HepG2 (cell line): ENCODE measurements at regions not wholly inside any gene's neighbourhood (a gene's known extent, or its start where the extent isn't known, plus 50 kb on each side); places are given as distances from the start of the nearest gene placed in this dataset.

Experiments
- FOXP1 ChIP-seq, 2 experiments: fragments of 450-650 bp in 1 of 2; IDR thresholded peaks; 2 replicates each; pipeline ENCODE4 v1.6.1; 2017 to 2018; ENCODE audit warnings: antibody characterized with exemption in 1 of 2
- NR2F1 ChIP-seq, 2 experiments: fragments of 450-650 bp in 1 of 2; formaldehyde crosslinking in 1 of 2; IDR thresholded peaks; 2 replicates each; pipeline versions ENCODE4 v1.5.0 to v1.6.1; 2016 to 2020; ENCODE audit warnings: mild to moderate bottlenecking in 1 of 2, missing compliant biosample characterization in 1 of 2, missing genetic modification reagents in 1 of 2, moderate library complexity in 1 of 2
- ZNF143 ChIP-seq: sonication (generic); formaldehyde crosslinking; IDR thresholded peaks from 2 replicates; pipeline ENCODE4 v1.4.0; 2020; ENCODE audit warnings: missing genetic modification reagents
- ZNF496 ChIP-seq: sonication (generic); formaldehyde crosslinking; IDR thresholded peaks from 2 replicates; pipeline ENCODE4 v1.8.1; 2023; ENCODE audit warnings: mild to moderate bottlenecking, moderate library complexity, missing genetic modification reagents; ENCODE audit not compliant: insufficient replicate concordance
- ZNF790 ChIP-seq: sonication (generic); formaldehyde crosslinking; IDR thresholded peaks from 2 replicates; pipeline ENCODE4 v1.8.0; 2022; ENCODE audit warnings: missing genetic modification reagents, mild to moderate bottlenecking, borderline replicate concordance
- TF ChIP-seq, protein P1 (sequence below): sonication (generic); formaldehyde crosslinking; IDR thresholded peaks from 2 replicates; pipeline ENCODE4 v1.5.1; 2020; ENCODE audit warnings: mild to moderate bottlenecking, missing genetic modification reagents, borderline replicate concordance
- TF ChIP-seq, protein P2 (sequence below): IDR thresholded peaks from 2 replicates; pipeline ENCODE4 v1.4.0; 2020; ENCODE audit warnings: mild to moderate bottlenecking, missing genetic modification reagents
- TF ChIP-seq, protein P3 (sequence below): sonication (generic); formaldehyde crosslinking; IDR thresholded peaks from 2 replicates; pipeline ENCODE4 v1.4.0; 2020; ENCODE audit warnings: missing genetic modification reagents, borderline replicate concordance
- TF ChIP-seq, protein P4 (sequence below), 2 experiments: sonication (generic) in 1 of 2; formaldehyde crosslinking in 1 of 2; IDR thresholded peaks; 2 replicates each; pipeline versions ENCODE4 v1.6.1 to v1.9.0; 2014 to 2022; ENCODE audit warnings: antibody characterized with exemption in 1 of 2, borderline replicate concordance in 1 of 2, inconsistent platforms in 1 of 2, low read depth in 1 of 2, missing genetic modification reagents in 1 of 2
- TF ChIP-seq, protein P5 (sequence below): sonication (generic); formaldehyde crosslinking; IDR thresholded peaks from 2 replicates; pipeline ENCODE4 v1.5.0; 2020; ENCODE audit warnings: missing genetic modification reagents

DNA sequence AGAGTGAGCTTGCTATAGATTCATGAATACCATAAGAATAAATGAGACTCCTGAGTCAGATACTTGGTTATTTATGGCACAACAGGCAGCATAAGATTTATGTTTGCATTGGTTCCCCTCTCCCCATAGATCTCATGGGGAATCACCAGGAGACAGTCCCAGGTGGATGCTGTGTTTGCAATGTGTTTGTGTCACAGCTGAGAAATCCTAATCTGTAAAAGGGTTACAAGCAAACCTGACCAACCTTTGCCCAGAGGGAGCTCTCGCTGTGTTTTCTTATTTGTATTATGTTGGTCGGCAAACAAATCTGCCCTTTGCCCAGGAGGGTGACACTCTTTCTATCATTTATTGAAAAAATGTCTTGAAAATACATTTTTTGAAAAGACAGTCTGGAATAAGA is 236.2 kb downstream of the ZPLD1 start (continued):
- TF ChIP-seq, protein P1, sequence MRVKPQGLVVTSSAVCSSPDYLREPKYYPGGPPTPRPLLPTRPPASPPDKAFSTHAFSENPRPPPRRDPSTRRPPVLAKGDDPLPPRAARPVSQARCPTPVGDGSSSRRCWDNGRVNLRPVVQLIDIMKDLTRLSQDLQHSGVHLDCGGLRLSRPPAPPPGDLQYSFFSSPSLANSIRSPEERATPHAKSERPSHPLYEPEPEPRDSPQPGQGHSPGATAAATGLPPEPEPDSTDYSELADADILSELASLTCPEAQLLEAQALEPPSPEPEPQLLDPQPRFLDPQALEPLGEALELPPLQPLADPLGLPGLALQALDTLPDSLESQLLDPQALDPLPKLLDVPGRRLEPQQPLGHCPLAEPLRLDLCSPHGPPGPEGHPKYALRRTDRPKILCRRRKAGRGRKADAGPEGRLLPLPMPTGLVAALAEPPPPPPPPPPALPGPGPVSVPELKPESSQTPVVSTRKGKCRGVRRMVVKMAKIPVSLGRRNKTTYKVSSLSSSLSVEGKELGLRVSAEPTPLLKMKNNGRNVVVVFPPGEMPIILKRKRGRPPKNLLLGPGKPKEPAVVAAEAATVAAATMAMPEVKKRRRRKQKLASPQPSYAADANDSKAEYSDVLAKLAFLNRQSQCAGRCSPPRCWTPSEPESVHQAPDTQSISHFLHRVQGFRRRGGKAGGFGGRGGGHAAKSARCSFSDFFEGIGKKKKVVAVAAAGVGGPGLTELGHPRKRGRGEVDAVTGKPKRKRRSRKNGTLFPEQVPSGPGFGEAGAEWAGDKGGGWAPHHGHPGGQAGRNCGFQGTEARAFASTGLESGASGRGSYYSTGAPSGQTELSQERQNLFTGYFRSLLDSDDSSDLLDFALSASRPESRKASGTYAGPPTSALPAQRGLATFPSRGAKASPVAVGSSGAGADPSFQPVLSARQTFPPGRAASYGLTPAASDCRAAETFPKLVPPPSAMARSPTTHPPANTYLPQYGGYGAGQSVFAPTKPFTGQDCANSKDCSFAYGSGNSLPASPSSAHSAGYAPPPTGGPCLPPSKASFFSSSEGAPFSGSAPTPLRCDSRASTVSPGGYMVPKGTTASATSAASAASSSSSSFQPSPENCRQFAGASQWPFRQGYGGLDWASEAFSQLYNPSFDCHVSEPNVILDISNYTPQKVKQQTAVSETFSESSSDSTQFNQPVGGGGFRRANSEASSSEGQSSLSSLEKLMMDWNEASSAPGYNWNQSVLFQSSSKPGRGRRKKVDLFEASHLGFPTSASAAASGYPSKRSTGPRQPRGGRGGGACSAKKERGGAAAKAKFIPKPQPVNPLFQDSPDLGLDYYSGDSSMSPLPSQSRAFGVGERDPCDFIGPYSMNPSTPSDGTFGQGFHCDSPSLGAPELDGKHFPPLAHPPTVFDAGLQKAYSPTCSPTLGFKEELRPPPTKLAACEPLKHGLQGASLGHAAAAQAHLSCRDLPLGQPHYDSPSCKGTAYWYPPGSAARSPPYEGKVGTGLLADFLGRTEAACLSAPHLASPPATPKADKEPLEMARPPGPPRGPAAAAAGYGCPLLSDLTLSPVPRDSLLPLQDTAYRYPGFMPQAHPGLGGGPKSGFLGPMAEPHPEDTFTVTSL (CRISPR knock-in tag): peak; percentile 38; the same call in 1 of the 2 replicates
- TF ChIP-seq ZNF790: no peak
- TF ChIP-seq, protein P2, sequence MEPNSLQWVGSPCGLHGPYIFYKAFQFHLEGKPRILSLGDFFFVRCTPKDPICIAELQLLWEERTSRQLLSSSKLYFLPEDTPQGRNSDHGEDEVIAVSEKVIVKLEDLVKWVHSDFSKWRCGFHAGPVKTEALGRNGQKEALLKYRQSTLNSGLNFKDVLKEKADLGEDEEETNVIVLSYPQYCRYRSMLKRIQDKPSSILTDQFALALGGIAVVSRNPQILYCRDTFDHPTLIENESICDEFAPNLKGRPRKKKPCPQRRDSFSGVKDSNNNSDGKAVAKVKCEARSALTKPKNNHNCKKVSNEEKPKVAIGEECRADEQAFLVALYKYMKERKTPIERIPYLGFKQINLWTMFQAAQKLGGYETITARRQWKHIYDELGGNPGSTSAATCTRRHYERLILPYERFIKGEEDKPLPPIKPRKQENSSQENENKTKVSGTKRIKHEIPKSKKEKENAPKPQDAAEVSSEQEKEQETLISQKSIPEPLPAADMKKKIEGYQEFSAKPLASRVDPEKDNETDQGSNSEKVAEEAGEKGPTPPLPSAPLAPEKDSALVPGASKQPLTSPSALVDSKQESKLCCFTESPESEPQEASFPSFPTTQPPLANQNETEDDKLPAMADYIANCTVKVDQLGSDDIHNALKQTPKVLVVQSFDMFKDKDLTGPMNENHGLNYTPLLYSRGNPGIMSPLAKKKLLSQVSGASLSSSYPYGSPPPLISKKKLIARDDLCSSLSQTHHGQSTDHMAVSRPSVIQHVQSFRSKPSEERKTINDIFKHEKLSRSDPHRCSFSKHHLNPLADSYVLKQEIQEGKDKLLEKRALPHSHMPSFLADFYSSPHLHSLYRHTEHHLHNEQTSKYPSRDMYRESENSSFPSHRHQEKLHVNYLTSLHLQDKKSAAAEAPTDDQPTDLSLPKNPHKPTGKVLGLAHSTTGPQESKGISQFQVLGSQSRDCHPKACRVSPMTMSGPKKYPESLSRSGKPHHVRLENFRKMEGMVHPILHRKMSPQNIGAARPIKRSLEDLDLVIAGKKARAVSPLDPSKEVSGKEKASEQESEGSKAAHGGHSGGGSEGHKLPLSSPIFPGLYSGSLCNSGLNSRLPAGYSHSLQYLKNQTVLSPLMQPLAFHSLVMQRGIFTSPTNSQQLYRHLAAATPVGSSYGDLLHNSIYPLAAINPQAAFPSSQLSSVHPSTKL (CRISPR knock-in tag): 0 out of 2 replicates have a peak, but pooled peaks have one; percentile 11
- TF ChIP-seq FOXP1 (IDR thresholded peaks at IDR 0.05): no peak
- peak; percentile 40; the same call in 1 of the 2 replicates for TF ChIP-seq FOXP1 (CRISPR knock-in tag; IDR thresholded peaks at IDR 0.05)
- TF ChIP-seq, protein P3, sequence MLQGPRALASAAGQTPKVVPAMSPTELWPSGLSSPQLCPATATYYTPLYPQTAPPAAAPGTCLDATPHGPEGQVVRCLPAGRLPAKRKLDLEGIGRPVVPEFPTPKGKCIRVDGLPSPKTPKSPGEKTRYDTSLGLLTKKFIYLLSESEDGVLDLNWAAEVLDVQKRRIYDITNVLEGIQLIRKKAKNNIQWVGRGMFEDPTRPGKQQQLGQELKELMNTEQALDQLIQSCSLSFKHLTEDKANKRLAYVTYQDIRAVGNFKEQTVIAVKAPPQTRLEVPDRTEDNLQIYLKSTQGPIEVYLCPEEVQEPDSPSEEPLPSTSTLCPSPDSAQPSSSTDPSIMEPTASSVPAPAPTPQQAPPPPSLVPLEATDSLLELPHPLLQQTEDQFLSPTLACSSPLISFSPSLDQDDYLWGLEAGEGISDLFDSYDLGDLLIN (CRISPR knock-in tag): no peak
- TF ChIP-seq, protein P4, sequence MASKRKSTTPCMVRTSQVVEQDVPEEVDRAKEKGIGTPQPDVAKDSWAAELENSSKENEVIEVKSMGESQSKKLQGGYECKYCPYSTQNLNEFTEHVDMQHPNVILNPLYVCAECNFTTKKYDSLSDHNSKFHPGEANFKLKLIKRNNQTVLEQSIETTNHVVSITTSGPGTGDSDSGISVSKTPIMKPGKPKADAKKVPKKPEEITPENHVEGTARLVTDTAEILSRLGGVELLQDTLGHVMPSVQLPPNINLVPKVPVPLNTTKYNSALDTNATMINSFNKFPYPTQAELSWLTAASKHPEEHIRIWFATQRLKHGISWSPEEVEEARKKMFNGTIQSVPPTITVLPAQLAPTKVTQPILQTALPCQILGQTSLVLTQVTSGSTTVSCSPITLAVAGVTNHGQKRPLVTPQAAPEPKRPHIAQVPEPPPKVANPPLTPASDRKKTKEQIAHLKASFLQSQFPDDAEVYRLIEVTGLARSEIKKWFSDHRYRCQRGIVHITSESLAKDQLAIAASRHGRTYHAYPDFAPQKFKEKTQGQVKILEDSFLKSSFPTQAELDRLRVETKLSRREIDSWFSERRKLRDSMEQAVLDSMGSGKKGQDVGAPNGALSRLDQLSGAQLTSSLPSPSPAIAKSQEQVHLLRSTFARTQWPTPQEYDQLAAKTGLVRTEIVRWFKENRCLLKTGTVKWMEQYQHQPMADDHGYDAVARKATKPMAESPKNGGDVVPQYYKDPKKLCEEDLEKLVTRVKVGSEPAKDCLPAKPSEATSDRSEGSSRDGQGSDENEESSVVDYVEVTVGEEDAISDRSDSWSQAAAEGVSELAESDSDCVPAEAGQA (IDR thresholded peaks at IDR 0.05; ENCODE audit: low read depth): no peak
- TF ChIP-seq, protein P4 (CRISPR knock-in tag; IDR thresholded peaks at IDR 0.05; ENCODE audit: borderline replicate concordance): no peak
- TF ChIP-seq NR2F1 (CRISPR knock-in tag; IDR thresholded peaks at IDR 0.05): no peak
- no peak for TF ChIP-seq ZNF143
- TF ChIP-seq ZNF496 (CRISPR knock-in tag): no peak
- TF ChIP-seq, protein P5, sequence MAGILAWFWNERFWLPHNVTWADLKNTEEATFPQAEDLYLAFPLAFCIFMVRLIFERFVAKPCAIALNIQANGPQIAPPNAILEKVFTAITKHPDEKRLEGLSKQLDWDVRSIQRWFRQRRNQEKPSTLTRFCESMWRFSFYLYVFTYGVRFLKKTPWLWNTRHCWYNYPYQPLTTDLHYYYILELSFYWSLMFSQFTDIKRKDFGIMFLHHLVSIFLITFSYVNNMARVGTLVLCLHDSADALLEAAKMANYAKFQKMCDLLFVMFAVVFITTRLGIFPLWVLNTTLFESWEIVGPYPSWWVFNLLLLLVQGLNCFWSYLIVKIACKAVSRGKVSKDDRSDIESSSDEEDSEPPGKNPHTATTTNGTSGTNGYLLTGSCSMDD (CRISPR knock-in tag): no peak
